UCSD-AML1 (cell line): ENCODE measurements at regions not wholly inside any gene's neighbourhood (a gene's known extent, or its start where the extent isn't known, plus 50 kb on each side); places are given as distances from the start of the nearest gene placed in this dataset.

Experiments
- DNase-seq: peaks from one replicate; lab custom pipeline; 2025; ENCODE audit not compliant: unreplicated experiment; lab: John Stamatoyannopoulos, UW

- DNase-seq = no peak
Observed at GRCh38 chr6:16078064-16078463, 50.8 kb upstream of the MYLIP start.

GRCh38 chr6:16069671-16070070 lies 59.2 kb upstream of the MYLIP start:
- no peak for DNase-seq

DNA sequence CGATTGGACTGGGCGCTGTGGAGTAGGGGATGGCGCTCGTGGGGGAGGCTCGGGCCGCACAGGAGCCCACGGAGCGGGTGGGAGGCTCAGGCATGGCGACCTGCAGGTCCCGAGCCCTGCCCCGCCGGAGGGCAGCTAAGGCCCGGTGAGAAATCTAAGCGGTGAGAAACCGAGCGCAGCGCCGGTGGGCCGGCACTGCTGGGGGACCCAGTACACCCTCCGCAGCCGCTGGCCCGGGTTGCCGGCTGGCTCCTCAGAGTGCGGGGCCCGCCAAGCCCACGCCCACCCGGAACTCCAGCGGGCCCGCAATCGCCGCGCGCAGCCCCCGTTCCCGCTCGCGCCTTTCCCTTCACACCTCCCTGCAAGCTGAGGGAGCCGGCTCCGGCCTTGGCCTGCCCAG lies 59.7 kb upstream of the MYLIP start:
- no peak for DNase-seq

GRCh38 chr6:16067568-16067967 lies 61.3 kb upstream of the MYLIP start:
- DNase-seq = no peak

GRCh38 chr6:16064671-16065072 lies 64.2 kb upstream of the MYLIP start:
- no peak for DNase-seq

- DNase-seq = no peak
Observed at GRCh38 chr6:16063580-16063979, 65.3 kb upstream of the MYLIP start.

- DNase-seq = no peak
Observed at GRCh38 chr6:16061818-16062217, 67.1 kb upstream of the MYLIP start.

GRCh38 chr6:16060039-16060438 lies 68.8 kb upstream of the MYLIP start:
- no peak for DNase-seq

DNA sequence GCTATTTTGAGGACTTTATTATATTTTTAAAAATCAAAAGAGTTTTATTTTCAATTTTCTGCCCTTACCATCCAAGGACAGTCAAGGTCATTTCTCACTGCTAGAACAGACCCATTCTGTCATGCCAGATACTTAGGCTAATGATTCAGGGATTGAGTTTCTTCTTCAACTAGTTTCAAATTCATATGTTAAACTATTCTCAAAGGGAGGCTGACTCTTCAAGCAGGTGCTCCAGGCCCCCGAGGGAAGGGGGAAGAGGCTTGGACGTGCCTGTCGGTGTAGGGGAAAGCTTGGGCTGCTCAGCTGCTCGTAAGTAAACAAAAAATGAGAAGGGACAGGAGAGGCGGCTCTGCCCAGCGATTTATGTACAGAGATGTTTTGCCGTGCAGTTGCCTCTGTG lies 69.4 kb upstream of the MYLIP start:
- no peak for DNase-seq

DNA sequence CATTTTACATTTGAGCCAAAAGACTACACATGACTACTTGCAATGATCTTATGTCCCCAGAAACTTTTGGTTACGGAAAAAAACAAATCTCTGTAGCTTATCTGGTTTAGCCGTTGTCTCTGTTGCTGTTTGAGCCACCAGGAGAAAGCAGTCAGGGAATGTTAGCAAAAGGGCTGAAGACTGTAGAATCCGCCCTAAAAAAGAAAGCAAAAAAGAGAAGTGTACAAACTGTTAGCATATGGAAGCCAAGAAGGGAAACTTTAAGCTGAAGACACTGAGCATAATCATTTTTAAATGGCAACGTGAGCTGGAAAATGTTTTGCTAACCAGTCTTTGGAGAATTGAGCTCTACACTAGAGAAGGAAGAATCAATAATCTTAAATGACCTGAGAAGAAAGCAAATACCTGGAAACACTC lies 69.9 kb upstream of the MYLIP start:
- no peak for DNase-seq

- DNase-seq = no peak
Observed at GRCh38 chr6:16058201-16058928, 70.5 kb upstream of the MYLIP start.

- DNase-seq = no peak
Observed at GRCh38 chr6:16057446-16057845, 71.4 kb upstream of the MYLIP start.

DNA sequence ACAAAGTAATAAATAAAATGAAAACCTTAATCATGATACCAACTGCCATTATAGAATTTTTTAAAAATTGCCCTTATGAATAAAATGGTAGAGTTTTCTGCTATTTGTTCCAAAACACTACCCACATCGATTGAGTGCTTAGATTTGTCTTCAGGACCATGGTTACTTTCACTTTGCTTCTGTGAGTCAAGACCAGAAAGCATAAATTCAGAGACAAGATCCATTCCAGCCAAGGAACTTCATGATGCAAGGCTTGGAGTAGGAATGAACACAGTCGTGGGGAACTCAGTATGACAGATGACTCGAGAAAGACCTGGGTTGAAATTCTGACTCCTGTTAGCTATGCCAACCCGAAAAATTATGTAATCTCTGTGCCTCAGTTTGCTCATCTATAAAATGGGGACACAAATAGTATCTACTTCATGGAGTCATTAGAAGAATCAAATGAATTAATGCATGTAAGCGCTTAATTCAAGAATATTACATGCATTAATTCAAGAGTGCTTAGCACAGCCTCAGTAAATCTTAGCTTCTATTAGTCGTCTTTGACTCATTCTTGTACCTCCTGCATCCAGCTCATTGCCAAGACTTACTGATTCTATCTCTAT lies 72.5 kb upstream of the MYLIP start:
- no peak for DNase-seq

DNA sequence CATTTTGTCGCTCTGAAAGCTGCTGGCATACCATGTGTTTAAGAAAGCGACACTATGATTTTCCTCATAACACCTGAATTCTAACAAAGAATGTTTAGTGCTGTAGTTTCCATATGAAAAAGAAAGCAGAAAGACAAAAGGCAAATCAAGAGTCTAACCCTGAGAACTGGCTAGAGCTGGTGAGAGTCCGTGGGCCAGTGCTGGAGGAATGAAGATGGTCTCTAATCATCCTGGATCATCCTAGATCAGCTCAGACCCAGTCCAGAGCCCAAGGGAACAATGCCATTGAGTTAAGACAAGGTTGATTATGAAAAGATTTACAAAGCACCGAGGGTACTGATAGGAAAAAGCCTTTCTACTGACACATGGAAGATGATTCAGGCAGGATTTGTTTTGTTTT lies 73.0 kb upstream of the MYLIP start:
- DNase-seq = no peak

DNA sequence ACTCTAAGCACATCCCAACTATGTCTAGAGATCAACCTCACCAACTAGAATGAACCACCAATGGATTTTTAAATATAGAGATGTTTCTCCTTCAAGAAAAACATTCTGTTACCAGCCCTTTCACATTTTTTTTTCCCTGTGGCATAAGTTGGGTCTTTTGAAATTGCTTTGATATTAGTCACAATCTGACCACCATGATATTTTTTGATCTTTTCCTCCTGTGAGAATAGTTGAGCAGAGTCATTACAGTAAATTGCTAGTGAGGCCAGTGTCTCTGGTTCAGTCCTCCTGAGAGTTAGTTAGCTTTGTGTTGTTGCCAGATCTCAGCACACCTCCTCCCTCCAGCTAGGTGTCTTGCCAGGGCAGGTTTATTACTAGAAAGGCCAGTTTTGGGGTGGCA lies 79.7 kb upstream of the MYLIP start:
- no peak for DNase-seq

DNA sequence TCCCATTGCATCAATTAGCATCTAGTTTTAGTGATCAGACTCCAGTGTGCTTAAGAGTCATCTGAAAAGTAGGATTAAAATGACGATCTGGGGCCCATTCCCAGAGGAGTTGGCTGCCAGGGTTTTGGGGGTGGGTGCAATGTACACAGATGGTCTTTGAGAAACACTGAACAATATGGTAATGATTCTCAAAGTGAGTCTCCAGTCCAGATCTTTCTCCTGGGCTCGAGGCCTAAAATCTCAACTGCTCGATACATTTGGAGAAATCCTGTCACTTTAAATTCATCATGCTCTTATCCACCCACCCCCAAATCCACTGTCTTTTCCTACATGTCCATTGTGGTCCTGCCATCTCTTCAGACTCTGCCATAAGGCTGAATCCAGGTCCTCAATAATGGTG lies 80.7 kb upstream of the MYLIP start:
- DNase-seq = no peak

DNA sequence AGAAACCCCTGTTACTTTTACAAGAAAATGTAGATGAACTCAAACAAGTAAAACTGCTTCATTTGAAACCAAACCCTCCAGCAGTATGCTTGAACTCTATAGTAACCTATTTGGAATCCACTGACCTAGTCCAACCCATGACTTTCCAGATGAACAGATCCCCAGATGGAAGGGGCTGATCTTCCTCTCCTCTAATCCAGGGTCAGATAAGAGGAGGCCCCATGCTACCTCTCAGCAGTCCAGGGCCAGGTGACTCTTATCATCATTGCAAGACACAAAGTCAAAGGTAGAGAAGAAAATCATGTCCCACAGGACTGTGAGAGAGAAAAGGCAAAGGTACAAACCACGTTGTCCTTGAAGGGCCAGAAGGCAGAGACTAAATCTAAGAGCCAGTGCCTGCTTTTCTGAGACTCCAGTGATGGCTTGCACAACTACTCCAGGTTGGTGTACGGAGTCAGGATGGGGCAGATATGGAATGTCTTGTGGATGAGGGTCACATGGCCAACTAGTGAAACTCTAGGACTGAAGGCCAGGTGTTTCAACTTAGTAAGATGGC lies 81.4 kb upstream of the MYLIP start:
- DNase-seq = no peak

- no peak for DNase-seq
Observed at GRCh38 chr6:16045238-16045637, 83.6 kb upstream of the MYLIP start.

- no peak for DNase-seq
Observed at GRCh38 chr6:16044211-16044643, 84.7 kb upstream of the MYLIP start.

DNA sequence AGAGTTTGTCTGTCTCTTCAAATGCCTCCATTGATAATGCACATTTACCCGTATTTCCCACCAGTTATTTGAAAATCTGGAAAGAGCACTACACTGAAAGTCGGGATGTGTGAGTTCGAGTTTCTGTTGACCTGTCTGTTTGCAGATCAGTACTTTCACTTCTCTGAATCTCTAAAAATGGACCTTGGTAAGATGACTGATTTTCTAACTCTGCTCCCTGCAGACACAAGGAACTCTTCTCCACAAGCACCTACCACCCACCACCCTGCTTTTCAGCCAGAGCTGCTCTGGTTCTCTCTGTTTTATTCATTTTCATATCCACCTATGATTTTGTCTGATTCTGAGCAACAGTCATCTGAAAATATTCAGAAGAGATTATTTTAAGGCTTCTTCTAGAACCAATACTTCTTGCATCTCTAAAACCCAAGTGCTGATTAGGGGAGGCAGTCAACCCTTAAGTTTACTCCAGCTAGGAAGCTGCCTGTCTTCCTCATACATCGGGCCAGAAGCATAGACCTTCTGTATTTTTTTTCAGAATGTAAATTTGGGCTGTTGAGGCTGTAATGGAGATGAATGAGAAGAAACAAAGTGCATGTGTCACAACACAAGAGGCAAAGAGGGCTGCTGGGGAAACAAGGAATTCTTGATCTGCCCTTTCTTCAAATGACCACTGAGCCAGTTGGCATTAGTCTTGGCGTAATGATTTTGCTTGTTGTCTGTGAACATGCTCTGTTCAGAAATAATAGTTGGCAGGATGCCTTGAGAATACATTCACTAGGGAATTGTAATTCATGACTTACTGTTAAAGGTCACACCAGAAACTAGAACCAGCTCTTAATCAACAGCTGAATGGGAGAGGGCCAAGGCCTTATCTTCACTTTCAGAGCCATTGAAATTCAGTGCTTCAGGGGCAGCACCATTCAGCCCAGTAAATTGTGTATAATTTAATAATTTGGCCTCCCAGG lies 85.4 kb upstream of the MYLIP start:
- no peak for DNase-seq

DNA sequence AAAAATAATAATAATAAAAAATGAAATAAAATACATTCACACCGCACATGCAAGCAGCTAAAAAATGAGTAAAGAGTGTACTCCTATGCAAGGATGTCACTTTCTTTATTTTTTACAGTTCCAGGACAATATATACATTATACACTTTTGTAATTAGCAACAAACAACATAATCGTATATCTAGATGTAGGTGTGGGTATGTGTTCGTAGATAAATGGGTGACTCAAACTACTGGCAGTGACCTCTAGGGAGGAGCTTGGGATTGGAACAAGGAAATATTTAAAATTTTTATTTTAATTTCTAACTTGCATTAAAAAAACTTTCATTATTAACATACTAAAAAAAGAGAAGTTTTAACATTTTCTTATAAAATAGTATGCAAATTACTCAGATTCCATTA lies 86.1 kb upstream of the MYLIP start:
- no peak for DNase-seq

- no peak for DNase-seq
Observed at GRCh38 chr6:16041327-16041726, 87.6 kb upstream of the MYLIP start.
